ENCODE measurements at regions not wholly inside any gene's neighbourhood (a gene's known extent, or its start where the extent isn't known, plus 50 kb on each side); places are given as distances from the start of the nearest gene placed in this dataset.

- no peak for DNase-seq (ENCODE audit: low spot score)
- TF ChIP-seq CTCF (IDR thresholded peaks at IDR 0.05): no peak
- Histone ChIP-seq H3K4me3 (no peak overlapping the region), H3K27ac (no peak overlapping the region)
Measured at GRCh38 chr3:107962946-107963345, 127.9 kb downstream of the CD47 start.

GRCh38 chr3:107962037-107962436 lies 128.8 kb downstream of the CD47 start:
- Histone ChIP-seq H3K4me3 (no peak overlapping the region), H3K27ac (no peak overlapping the region)
- no peak for TF ChIP-seq CTCF (IDR thresholded peaks at IDR 0.05)
- DNase-seq (ENCODE audit: low spot score): no peak

- TF ChIP-seq CTCF (IDR thresholded peaks at IDR 0.05): no peak
- H3K27ac ChIP-seq: no peak overlapping the region
- no peak overlapping the region for H3K4me3 ChIP-seq
- DNase-seq (ENCODE audit: low spot score): no peak
Measured at GRCh38 chr3:107959550-107960154, 131.2 kb downstream of the CD47 start.

GRCh38 chr3:107958146-107958545 lies 132.7 kb downstream of the CD47 start:
- peak overlapping the region; percentile 49 for H3K4me3 ChIP-seq
- no peak for DNase-seq (ENCODE audit: low spot score)
- peak overlapping the region; percentile 80 to 87 for H3K27ac ChIP-seq
- no peak for TF ChIP-seq CTCF (IDR thresholded peaks at IDR 0.05)

- H3K4me3 ChIP-seq: peak overlapping the region; percentile 49
- no peak for TF ChIP-seq CTCF (IDR thresholded peaks at IDR 0.05)
- DNase-seq (ENCODE audit: low spot score): peak; percentile 91
- peak overlapping the region; percentile 80 to 87 for H3K27ac ChIP-seq
Measured at GRCh38 chr3:107956991-107957900, 133.6 kb downstream of the CD47 start.

GRCh38 chr3:107954845-107955244 lies 136.0 kb downstream of the CD47 start:
- H3K27ac ChIP-seq: no peak overlapping the region
- TF ChIP-seq CTCF (IDR thresholded peaks at IDR 0.05): no peak
- no peak for DNase-seq (ENCODE audit: low spot score)
- no peak overlapping the region for H3K4me3 ChIP-seq

- Histone ChIP-seq H3K27ac (no peak overlapping the region), H3K4me3 (no peak overlapping the region)
- no peak for TF ChIP-seq CTCF (IDR thresholded peaks at IDR 0.05)
- no peak for DNase-seq (ENCODE audit: low spot score)
Measured at GRCh38 chr3:107953722-107954121, 137.1 kb downstream of the CD47 start.

All from coronary artery (tissue), 2 donors.